ENCODE measurements at regions not wholly inside any gene's neighbourhood (a gene's known extent, or its start where the extent isn't known, plus 50 kb on each side); places are given as distances from the start of the nearest gene placed in this dataset.
A peak's percentile ranks its signal among the peaks of the same experiment; 100 is the strongest.

GRCh38 chr5:57816108-57816507 is 333.5 kb upstream of the ACTBL2 start (continued):
- no peak for TF ChIP-seq CTCF (IDR thresholded peaks at IDR 0.05)
- TF ChIP-seq JUND (IDR thresholded peaks at IDR 0.05), result peak; percentile 97
- TF ChIP-seq CHD2 (IDR thresholded peaks at IDR 0.05; ENCODE audit: low read length, partially characterized antibody), result no peak
- peak; percentile 60; the same call in 1 of the 2 replicates for TF ChIP-seq SIN3A (IDR thresholded peaks at IDR 0.05; ENCODE audit: borderline replicate concordance, low read depth, low read length)
- peak; percentile 90 for TF ChIP-seq POLR2AphosphoS5 (IDR thresholded peaks at IDR 0.05; ENCODE audit: low read depth, low read length)
- peak; percentile 54 to 98; a peak in 3 of 4 replicates for TF ChIP-seq EP300 (IDR thresholded peaks at IDR 0.05; ENCODE audit: borderline replicate concordance in 1 of 2, low read depth in 1 of 2, low read length in 1 of 2)
- TF ChIP-seq TAF1 (IDR thresholded peaks at IDR 0.05; ENCODE audit: borderline replicate concordance, low read depth, low read length), result no peak
- peak; percentile 99 for TF ChIP-seq NFIC (IDR thresholded peaks at IDR 0.05; ENCODE audit: borderline replicate concordance)
- peak; percentile 98 for TF ChIP-seq FOXM1 (IDR thresholded peaks at IDR 0.05; ENCODE audit: low read depth)
- TF ChIP-seq RXRA (IDR thresholded peaks at IDR 0.05; ENCODE audit: borderline replicate concordance, low read depth), result peak; percentile 99

- Histone ChIP-seq H3K4me1 (ENCODE audit: control insufficient read depth in 1 of 2, insufficient read depth in 2 of 2, low read depth in 1 of 2, low read length in 1 of 2) (peaks cover 0 to 24% of the 10 kb centered on the region in 2 experiments; a peak in 2 of 4 replicates), H3K27ac (ENCODE audit: low read depth in 2 of 2, low read length in 1 of 2) (peak overlapping the region; percentile 85 to 89; a peak in 2 of 4 replicates), H3K9me3 (no peaks in the 10 kb centered on the region), H3K79me2 (ENCODE audit: insufficient read depth) (no peaks in the 10 kb centered on the region), H3K9me2 (no peaks in the 10 kb centered on the region), H2AFZ (ENCODE audit: low read depth) (no peak overlapping the region), H3K27me3 (ENCODE audit: insufficient read depth) (no peaks in the 10 kb centered on the region), H3K9ac (no peak overlapping the region), H3K4me2 (no peak overlapping the region), H3K36me3 (replicated peaks in 1 of 2; ENCODE audit: control insufficient read depth in 1 of 2, insufficient read depth in 2 of 2, low read length in 1 of 2) (no peaks in the 10 kb centered on the region), H4K20me1 (ENCODE audit: insufficient read depth) (no peaks in the 10 kb centered on the region), H3K4me3 (ENCODE audit: low read depth in 2 of 2, low read length in 1 of 2) (no peak overlapping the region), H3F3A (replicated peaks; ENCODE audit: insufficient read depth) (peaks cover 8% of the 10 kb centered on the region)
- no peak for DNase-seq
- POLR2A ChIA-PET, result no interaction called here
- WGBS (ENCODE audit: low lambda C conversion rate), result 100% methylated on average over 1 of the region's 1 CpG
- CTCF ChIA-PET, result interaction anchor here (1.0 to 3.5 kb wide), 2 partner anchors 14 to 26 kb away, joined by 3 to 14 read pairs; no protein-coding TSS in a partner anchor
- no peak for TF ChIP-seq GATA2 (CRISPR knock-in tag; IDR thresholded peaks at IDR 0.05)
- TF ChIP-seq ZBTB33 (IDR thresholded peaks at IDR 0.05; ENCODE audit: borderline replicate concordance, low read depth), result no peak
- TF ChIP-seq GABPA (IDR thresholded peaks at IDR 0.05; ENCODE audit: low read depth), result no peak
- TF ChIP-seq NRF1 (IDR thresholded peaks at IDR 0.05; ENCODE audit: low read depth, low read length), result no peak
- TF ChIP-seq EZH2phosphoT487 (IDR thresholded peaks at IDR 0.05; ENCODE audit: borderline replicate concordance, low read depth), result no peak
These were observed 323.1 kb upstream of the ACTBL2 start for GRCh38 chr5:57805732-57806131.
